ENCODE measurements at regions not wholly inside any gene's neighbourhood (a gene's known extent, or its start where the extent isn't known, plus 50 kb on each side); places are given as distances from the start of the nearest gene placed in this dataset.

DNA sequence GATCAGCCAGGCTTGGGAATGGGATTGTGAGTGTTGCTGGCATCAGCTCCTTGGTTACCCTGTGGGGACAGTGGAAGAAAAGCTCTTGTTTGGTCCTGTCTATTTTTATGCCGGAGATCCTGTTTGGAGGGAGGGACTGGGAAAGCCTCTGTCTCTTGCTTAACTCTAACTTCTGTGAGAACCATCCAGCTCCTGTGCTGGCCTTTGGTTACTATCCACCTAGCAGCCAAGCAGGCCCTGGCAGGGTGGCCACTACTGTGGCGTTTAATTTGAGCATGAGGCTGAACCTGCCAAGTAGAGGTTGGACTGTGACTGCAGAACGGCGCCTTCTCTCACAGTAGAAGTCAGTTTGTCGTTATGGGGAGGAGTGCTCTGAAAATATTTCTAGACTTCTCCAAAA is 193.3 kb downstream of the UTRN start:
- TF ChIP-seq POLR2A (IDR thresholded peaks at IDR 0.05) (no peak), CTCF (IDR thresholded peaks at IDR 0.05) (no peak)
